H9 (cell line): ENCODE measurements at regions not wholly inside any gene's neighbourhood (a gene's known extent, or its start where the extent isn't known, plus 50 kb on each side); places are given as distances from the start of the nearest gene placed in this dataset.

Experiments
- DNase-seq: peaks from one replicate; pipeline ENCODE4 v3.0.0-alpha.2; 2017
- H2AFZ ChIP-seq: one replicate; pipeline ENCODE4 v1.6.1; 2013; ENCODE audit warnings: mild to moderate bottlenecking, low read length, control low read depth, moderate library complexity
- H2AK5ac ChIP-seq: 2 replicates; pipeline ENCODE4 v1.6.1; 2013; ENCODE audit warnings: low read length, control low read depth, mixed read lengths; ENCODE audit not compliant: insufficient read length
- H2BK120ac ChIP-seq: one replicate; pipeline ENCODE4 v1.6.1; 2013; ENCODE audit warnings: low read depth, mild to moderate bottlenecking, low read length, control low read depth, inconsistent platforms; ENCODE audit not compliant: poor library complexity, severe bottlenecking
- H2BK12ac ChIP-seq: 2 replicates; pipeline ENCODE4 v1.6.1; 2013; ENCODE audit warnings: low read length, control low read depth, mixed read lengths, low read depth; ENCODE audit not compliant: insufficient read length
- H2BK15ac ChIP-seq: 2 replicates; pipeline ENCODE4 v1.6.1; 2013; ENCODE audit warnings: low read depth, low read length, control low read depth
- H2BK20ac ChIP-seq: one replicate; pipeline ENCODE4 v1.6.1; 2013; ENCODE audit warnings: low read depth, mild to moderate bottlenecking, low read length, control low read depth, inconsistent platforms; ENCODE audit not compliant: poor library complexity, severe bottlenecking
- H2BK5ac ChIP-seq: 2 replicates; pipeline ENCODE4 v1.6.1; 2013; ENCODE audit warnings: low read length, control low read depth, mixed read lengths; ENCODE audit not compliant: insufficient read length
- H3K14ac ChIP-seq: 2 replicates; pipeline ENCODE4 v1.6.1; 2013; ENCODE audit warnings: low read length, control low read depth; ENCODE audit not compliant: insufficient read depth
- H3K18ac ChIP-seq: 2 replicates; pipeline ENCODE4 v1.6.1; 2013; ENCODE audit warnings: low read depth, mild to moderate bottlenecking, mixed read lengths, low read length, control low read depth; ENCODE audit not compliant: insufficient read length
- H3K23ac ChIP-seq: 2 replicates; pipeline ENCODE4 v1.6.1; 2013; ENCODE audit warnings: low read length, control low read depth, mixed read lengths, low read depth; ENCODE audit not compliant: insufficient read length
- H3K23me2 ChIP-seq: 2 replicates; pipeline ENCODE4 v1.6.1; 2013; ENCODE audit warnings: low read depth, mild to moderate bottlenecking, mixed read lengths, low read length, control low read depth; ENCODE audit not compliant: insufficient read length, poor library complexity, severe bottlenecking
- H3K27ac ChIP-seq: 2 replicates; pipeline ENCODE4 v1.5.1; 2013; ENCODE audit warnings: low read length, control low read depth, mixed read lengths, low read depth; ENCODE audit not compliant: insufficient read length
- H3K27me3 ChIP-seq: 2 replicates; pipeline ENCODE4 v1.6.1; 2013; ENCODE audit warnings: low read length, control low read depth, inconsistent platforms; ENCODE audit not compliant: insufficient read depth
- H3K4ac ChIP-seq: 2 replicates; pipeline ENCODE4 v1.6.1; 2013; ENCODE audit warnings: low read depth, mild to moderate bottlenecking, control low read depth, inconsistent platforms, low read length, moderate library complexity
- H3K4me1 ChIP-seq: 2 replicates; pipeline ENCODE4 v1.6.1; 2013; ENCODE audit warnings: low read length, control low read depth, inconsistent platforms; ENCODE audit not compliant: insufficient read depth
- H3K4me2 ChIP-seq: 2 replicates; pipeline ENCODE4 v1.6.1; 2013; ENCODE audit warnings: low read length, control low read depth, mixed read lengths; ENCODE audit not compliant: insufficient read length, insufficient read depth
- H3K56ac ChIP-seq: 2 replicates; pipeline ENCODE4 v1.6.1; 2013; ENCODE audit warnings: low read depth, mild to moderate bottlenecking, mixed read lengths, low read length, control low read depth; ENCODE audit not compliant: insufficient read length
- H3K79me1 ChIP-seq: 2 replicates; pipeline ENCODE4 v1.6.1; 2013; ENCODE audit warnings: low read depth, mild to moderate bottlenecking, moderate library complexity, low read length, control low read depth, inconsistent platforms; ENCODE audit not compliant: insufficient read depth, poor library complexity, severe bottlenecking
- H3K79me2 ChIP-seq: 2 replicates; pipeline ENCODE4 v1.6.1; 2013; ENCODE audit warnings: low read length, control low read depth, inconsistent platforms; ENCODE audit not compliant: insufficient read depth
- H3K9ac ChIP-seq: 2 replicates; pipeline ENCODE4 v1.6.1; 2013; ENCODE audit warnings: low read length, control low read depth, mixed read lengths; ENCODE audit not compliant: insufficient read length; ENCODE audit errors: extremely low read depth
- H3K9me3 ChIP-seq: one replicate; pipeline ENCODE4 v1.6.1; 2013; ENCODE audit warnings: low read depth, low read length, inconsistent platforms; ENCODE audit not compliant: control insufficient read depth
- H3T11ph ChIP-seq: one replicate; pipeline ENCODE4 v1.6.1; 2013; ENCODE audit warnings: mild to moderate bottlenecking, low read length, control low read depth, inconsistent platforms
- H4K20me1 ChIP-seq: one replicate; pipeline ENCODE4 v1.6.1; 2013; ENCODE audit not compliant: control insufficient read depth, insufficient read length, insufficient read depth
- H4K5ac ChIP-seq: 2 replicates; pipeline ENCODE4 v1.6.1; 2013; ENCODE audit warnings: low read depth, mild to moderate bottlenecking, mixed read lengths, low read length, control low read depth; ENCODE audit not compliant: insufficient read length
- H4K8ac ChIP-seq: replicated peaks from 2 replicates; pipeline ENCODE4 v1.6.1; 2013; ENCODE audit warnings: low read length, control low read depth, mixed read lengths, low read depth; ENCODE audit not compliant: insufficient read length
- H4K91ac ChIP-seq: 2 replicates; pipeline ENCODE4 v1.6.1; 2013; ENCODE audit warnings: low read depth, mild to moderate bottlenecking, moderate library complexity, mixed read lengths, low read length, control low read depth; ENCODE audit not compliant: insufficient read length
- H3K27ac Mint-ChIP-seq, 3 experiments: 2 replicates in 2 of 3; 3 replicates in 1 of 3; pipeline ENCODE4 v1.8.0; 2020 to 2021; ENCODE audit warnings: mixed read lengths in 3 of 3, mild to moderate bottlenecking in 1 of 3, moderate library complexity in 1 of 3
- H3K27me3 Mint-ChIP-seq: 2 replicates; pipeline ENCODE4 v1.8.0; 2021; ENCODE audit warnings: low read depth, mild to moderate bottlenecking, moderate library complexity, mixed read lengths
- H3K36me3 Mint-ChIP-seq, 3 experiments: 2 replicates in 2 of 3; 3 replicates in 1 of 3; pipeline ENCODE4 v1.8.0; 2020 to 2021; ENCODE audit warnings: low read depth in 3 of 3, mixed read lengths in 3 of 3; ENCODE audit not compliant: insufficient read depth in 1 of 3
- H3K4me1 Mint-ChIP-seq, 2 experiments: 2 replicates each; pipeline ENCODE4 v1.8.0; 2020; ENCODE audit warnings: mixed read lengths in 2 of 2
- H3K4me3 Mint-ChIP-seq, 2 experiments: 2 replicates in 1 of 2; 3 replicates in 1 of 2; pipeline ENCODE4 v1.8.0; 2020 to 2021; ENCODE audit warnings: mild to moderate bottlenecking in 2 of 2, mixed read lengths in 2 of 2, moderate library complexity in 1 of 2
- H3K9me3 Mint-ChIP-seq, 2 experiments: 2 replicates in 1 of 2; 3 replicates in 1 of 2; pipeline ENCODE4 v1.8.0; 2020; ENCODE audit warnings: mild to moderate bottlenecking in 2 of 2, mixed read lengths in 2 of 2, moderate library complexity in 1 of 2
- WGBS: extraction: QIAGEN DNeasy Blood & Tissue Kit; methylation state at CpG from one replicate; pipeline ENCODE4 v1.1.7; 2013; ENCODE audit warnings: missing lambda C conversion rate, low lambda C conversion rate, mixed read lengths; ENCODE audit not compliant: insufficient read length; ENCODE audit errors: extremely low coverage; 5-methylcytosine and 5-hydroxymethylcytosine counted together
- TF ChIP-seq, protein P1 (sequence below): fragments of 200-600 bp; sonication (generic); conservative IDR thresholded peaks from 3 replicates; pipeline ENCODE4 v1.8.0; 2021; ENCODE audit warnings: antibody characterized with exemption, mild to moderate bottlenecking

DNA sequence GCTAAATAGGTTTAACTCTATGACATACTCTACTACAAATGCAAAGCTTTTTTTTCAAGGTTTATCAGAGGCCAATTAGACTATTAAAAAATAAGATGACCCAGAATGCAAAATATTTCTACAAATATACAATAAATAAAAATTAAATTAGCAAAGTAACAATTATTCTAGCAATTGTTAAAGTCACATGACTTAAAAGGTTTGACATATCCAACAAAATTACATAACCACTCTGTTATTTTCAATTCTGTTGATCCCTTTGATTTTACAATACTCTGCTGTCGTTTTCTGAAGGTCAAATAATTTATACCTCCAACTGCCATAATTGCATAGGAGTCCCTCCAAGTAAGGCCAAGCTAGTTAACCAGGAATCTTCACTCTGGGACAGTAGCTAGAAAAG, 292.6 kb upstream of the MIR17HG start:
- no peaks in the 10 kb centered on the region for H3K79me1 ChIP-seq

More for the DNA sequence above, 292.6 kb upstream of the MIR17HG start:
- H3K4me1 ChIP-seq = no peaks in the 10 kb centered on the region
- no peaks in the 10 kb centered on the region for H3K23me2 ChIP-seq
- no peak overlapping the region for H2BK20ac ChIP-seq
- H2BK5ac ChIP-seq = no peak overlapping the region
- H3K23ac ChIP-seq = no peak overlapping the region
- no peak overlapping the region for H3K4me2 ChIP-seq
- H2BK120ac ChIP-seq = no peak overlapping the region
- no peak overlapping the region for H4K8ac ChIP-seq
- Mint-ChIP-seq H3K27ac (no peak overlapping the region), H3K4me1 (peaks cover 0 to 24% of the 10 kb centered on the region in 2 experiments), H3K9me3 (peaks cover 8 to 14% of the 10 kb centered on the region in 2 experiments; a peak in 4 of 5 replicates), H3K36me3 (no peaks in the 10 kb centered on the region; a peak in 2 of 7 replicates), H3K27me3 (no peaks in the 10 kb centered on the region; the same call in 1 of the 2 replicates), H3K4me3 (no peak overlapping the region)
- TF ChIP-seq, protein P1, sequence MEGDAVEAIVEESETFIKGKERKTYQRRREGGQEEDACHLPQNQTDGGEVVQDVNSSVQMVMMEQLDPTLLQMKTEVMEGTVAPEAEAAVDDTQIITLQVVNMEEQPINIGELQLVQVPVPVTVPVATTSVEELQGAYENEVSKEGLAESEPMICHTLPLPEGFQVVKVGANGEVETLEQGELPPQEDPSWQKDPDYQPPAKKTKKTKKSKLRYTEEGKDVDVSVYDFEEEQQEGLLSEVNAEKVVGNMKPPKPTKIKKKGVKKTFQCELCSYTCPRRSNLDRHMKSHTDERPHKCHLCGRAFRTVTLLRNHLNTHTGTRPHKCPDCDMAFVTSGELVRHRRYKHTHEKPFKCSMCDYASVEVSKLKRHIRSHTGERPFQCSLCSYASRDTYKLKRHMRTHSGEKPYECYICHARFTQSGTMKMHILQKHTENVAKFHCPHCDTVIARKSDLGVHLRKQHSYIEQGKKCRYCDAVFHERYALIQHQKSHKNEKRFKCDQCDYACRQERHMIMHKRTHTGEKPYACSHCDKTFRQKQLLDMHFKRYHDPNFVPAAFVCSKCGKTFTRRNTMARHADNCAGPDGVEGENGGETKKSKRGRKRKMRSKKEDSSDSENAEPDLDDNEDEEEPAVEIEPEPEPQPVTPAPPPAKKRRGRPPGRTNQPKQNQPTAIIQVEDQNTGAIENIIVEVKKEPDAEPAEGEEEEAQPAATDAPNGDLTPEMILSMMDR = no peak
- no peak overlapping the region for H3K14ac ChIP-seq
- H3K9me3 ChIP-seq = no peaks in the 10 kb centered on the region
- no CpG with 5 or more reads among the region's 1 CpG for WGBS
- H3K4ac ChIP-seq = no peak overlapping the region
- H2AK5ac ChIP-seq = no peak overlapping the region
- no peak overlapping the region for H4K91ac ChIP-seq
- H4K20me1 ChIP-seq = no peaks in the 10 kb centered on the region
- H2BK15ac ChIP-seq = no peak overlapping the region
- no peak overlapping the region for H3K9ac ChIP-seq
- H3K27ac ChIP-seq = no peak overlapping the region
- no peak overlapping the region for H2AFZ ChIP-seq
- H3K56ac ChIP-seq = no peak overlapping the region
- no peaks in the 10 kb centered on the region for H3K79me2 ChIP-seq
- H4K5ac ChIP-seq = no peak overlapping the region
- no peaks in the 10 kb centered on the region for H3K27me3 ChIP-seq
- no peak overlapping the region for H3T11ph ChIP-seq
- no peak overlapping the region for H3K18ac ChIP-seq
- H2BK12ac ChIP-seq = no peak overlapping the region
- DNase-seq = no peak
